IMR-90 (cell line): ENCODE measurements at regions not wholly inside any gene's neighbourhood (a gene's known extent, or its start where the extent isn't known, plus 50 kb on each side); places are given as distances from the start of the nearest gene placed in this dataset.

Source experiments
- ATAC-seq: fragments of 200-7000 bp; cut with Tn5 transposase; 2 replicates; pipeline ENCODE4 v1.9.1; 2020; ENCODE audit warnings: low read depth, mild to moderate bottlenecking, moderate library complexity
- BruUV-seq: library from RNA; stranded (reverse); fragments of 400-500 nt; replicated peaks from 2 replicates; lab custom pipeline; 2021; lab: Mats Ljungman, UMichigan
- CTCF ChIA-PET: fragments of 300-600 bp; formaldehyde crosslinking; extraction: SDS; loops from one replicate; lab custom pipeline; 2021; ENCODE audit warnings: antibody characterized with exemption; lab: Yijun Ruan, JAX
- POLR2A ChIA-PET: fragments of 300-600 bp; sonication (Branson Sonifier 250); formaldehyde crosslinking; loops from one replicate; lab custom pipeline; 2022; ENCODE audit warnings: antibody characterized with exemption; ENCODE audit not compliant: unreplicated experiment; lab: Charles Lee
- DNase-seq: peaks from one replicate; pipeline ENCODE4 v3.0.0; 2013
- H2AFZ ChIP-seq: replicated peaks from 2 replicates; pipeline ENCODE3; 2013; ENCODE audit warnings: low read length, mild to moderate bottlenecking; ENCODE audit not compliant: poor library complexity
- H2AK5ac ChIP-seq: 2 replicates; pipeline ENCODE4 v1.6.1; 2013; ENCODE audit warnings: low read depth, low read length, inconsistent platforms
- H2AK9ac ChIP-seq: replicated peaks from 2 replicates; pipeline ENCODE3; 2013; ENCODE audit warnings: mild to moderate bottlenecking, low read depth, low read length, moderate library complexity; ENCODE audit not compliant: poor library complexity
- H2BK120ac ChIP-seq: 2 replicates; pipeline ENCODE4 v1.6.1; 2013; ENCODE audit warnings: low read depth, low read length, inconsistent platforms
- H2BK15ac ChIP-seq: 3 replicates; pipeline ENCODE4 v1.6.1; 2013; ENCODE audit warnings: low read depth, low read length, inconsistent platforms
- H2BK20ac ChIP-seq: 2 replicates; pipeline ENCODE4 v1.6.1; 2013; ENCODE audit warnings: low read depth, mild to moderate bottlenecking, inconsistent platforms, low read length, moderate library complexity
- H2BK5ac ChIP-seq: 2 replicates; pipeline ENCODE4 v1.6.1; 2013; ENCODE audit warnings: mild to moderate bottlenecking, low read depth, low read length, inconsistent platforms; ENCODE audit not compliant: poor library complexity, severe bottlenecking
- H3K14ac ChIP-seq: replicated peaks from 2 replicates; pipeline ENCODE4 v1.6.1; 2013; ENCODE audit warnings: low read depth, low read length, inconsistent platforms
- H3K18ac ChIP-seq: 2 replicates; pipeline ENCODE4 v1.6.1; 2013; ENCODE audit warnings: low read depth, low read length, control low read depth
- H3K23ac ChIP-seq: 2 replicates; pipeline ENCODE4 v1.6.1; 2013; ENCODE audit warnings: low read depth, low read length, inconsistent platforms
- H3K27ac ChIP-seq: 2 replicates; pipeline ENCODE4 v1.5.1; 2013; ENCODE audit warnings: mild to moderate bottlenecking, control low read depth, low read length; ENCODE audit not compliant: insufficient read depth
- H3K27me3 ChIP-seq: 2 replicates; pipeline ENCODE4 v1.6.1; 2013; ENCODE audit warnings: low read length; ENCODE audit not compliant: control insufficient read depth, insufficient read depth
- H3K36me3 ChIP-seq: 2 replicates; pipeline ENCODE4 v1.6.1; 2013; ENCODE audit warnings: low read length, mixed read lengths; ENCODE audit not compliant: control insufficient read depth, insufficient read depth
- H3K4ac ChIP-seq: 2 replicates; pipeline ENCODE4 v1.6.1; 2013; ENCODE audit warnings: low read depth, low read length, inconsistent platforms
- H3K4me1 ChIP-seq: 2 replicates; pipeline ENCODE4 v1.6.1; 2013; ENCODE audit warnings: low read length, mixed read lengths; ENCODE audit not compliant: control insufficient read depth, insufficient read depth
- H3K4me2 ChIP-seq: 2 replicates; pipeline ENCODE4 v1.6.1; 2013; ENCODE audit warnings: low read depth, mild to moderate bottlenecking, control low read depth, low read length, moderate library complexity
- H3K4me3 ChIP-seq: 2 replicates; pipeline ENCODE4 v1.5.1; 2013; ENCODE audit warnings: low read depth, mild to moderate bottlenecking, control low read depth, low read length, moderate library complexity; ENCODE audit not compliant: insufficient read depth
- H3K56ac ChIP-seq: 2 replicates; pipeline ENCODE4 v1.6.1; 2013; ENCODE audit warnings: low read length, inconsistent platforms; ENCODE audit not compliant: insufficient read depth; ENCODE audit errors: extremely low read depth
- H3K79me1 ChIP-seq, 2 experiments: 2 replicates each; pipeline ENCODE4 v1.6.1; 2013; ENCODE audit warnings: low read length in 2 of 2, inconsistent platforms in 1 of 2, low read depth in 1 of 2
- H3K9ac ChIP-seq: 2 replicates; pipeline ENCODE4 v1.6.1; 2013; ENCODE audit warnings: low read depth, low read length, control low read depth
- H3K9me1 ChIP-seq: 2 replicates; pipeline ENCODE4 v1.6.1; 2013; ENCODE audit warnings: low read length, inconsistent platforms; ENCODE audit not compliant: insufficient read depth
- H3K9me3 ChIP-seq: 2 replicates; pipeline ENCODE4 v1.6.1; 2013; ENCODE audit warnings: low read length; ENCODE audit not compliant: control insufficient read depth, insufficient read depth
- H4K20me1 ChIP-seq: 2 replicates; pipeline ENCODE4 v1.6.1; 2013; ENCODE audit warnings: low read length, inconsistent platforms; ENCODE audit not compliant: insufficient read depth
- H4K5ac ChIP-seq: 2 replicates; pipeline ENCODE4 v1.6.1; 2013; ENCODE audit warnings: mild to moderate bottlenecking, low read depth, low read length, control low read depth
- H4K8ac ChIP-seq, 2 experiments: 2 replicates each; pipeline ENCODE4 v1.6.1; 2013; ENCODE audit warnings: low read depth in 2 of 2, low read length in 2 of 2, control low read depth in 1 of 2, inconsistent platforms in 1 of 2
- H4K91ac ChIP-seq: 2 replicates; pipeline ENCODE4 v1.6.1; 2013; ENCODE audit warnings: low read depth, low read length, inconsistent platforms; ENCODE audit not compliant: insufficient read depth
- CHD1 ChIP-seq: IDR thresholded peaks from 2 replicates; pipeline ENCODE4 v1.6.1; 2012; ENCODE audit warnings: low read depth, low read length, improper control_type of control experiment
- MAFK ChIP-seq: IDR thresholded peaks from 2 replicates; pipeline ENCODE4 v1.6.1; 2012; ENCODE audit warnings: low read depth, low read length, improper control_type of control experiment
- MXI1 ChIP-seq: IDR thresholded peaks from 2 replicates; pipeline ENCODE4 v1.6.1; 2012; ENCODE audit warnings: low read depth, mild to moderate bottlenecking, low read length, moderate library complexity, borderline replicate concordance
- NFE2L2 ChIP-seq: fragments of 150-350 bp; IDR thresholded peaks from 2 replicates; pipeline ENCODE4 v1.6.1; 2016; ENCODE audit warnings: low read depth, mild to moderate bottlenecking, low read length
- POLR2A ChIP-seq: IDR thresholded peaks from 2 replicates; pipeline ENCODE4 v1.6.1; 2012; ENCODE audit warnings: mild to moderate bottlenecking, low read depth, low read length
- RAD21 ChIP-seq: IDR thresholded peaks from 2 replicates; pipeline ENCODE4 v1.6.1; 2012; ENCODE audit warnings: low read length, improper control_type of control experiment
- RCOR1 ChIP-seq: IDR thresholded peaks from 2 replicates; pipeline ENCODE4 v1.6.1; 2012; ENCODE audit warnings: mild to moderate bottlenecking, low read length, improper control_type of control experiment; ENCODE audit not compliant: insufficient replicate concordance
- RFX5 ChIP-seq: IDR thresholded peaks from 2 replicates; pipeline ENCODE4 v1.8.0; 2012; ENCODE audit warnings: low read depth, mild to moderate bottlenecking, low read length, moderate library complexity
- SMC3 ChIP-seq: fragments of 150-350 bp; IDR thresholded peaks from 2 replicates; pipeline ENCODE4 v1.6.1; 2016; ENCODE audit warnings: low read depth, mild to moderate bottlenecking, antibody characterized with exemption, low read length, moderate library complexity
- WGBS, 2 experiments: methylation state at CpG; one replicate each; pipeline versions ENCODE4 v1.1.5 to v1.1.7; 2013; ENCODE audit warnings: missing lambda C conversion rate in 2 of 2; ENCODE audit not compliant: insufficient read length in 1 of 2; ENCODE audit errors: extremely low coverage in 2 of 2; 5-methylcytosine and 5-hydroxymethylcytosine counted together
- dilution Hi-C: fragments of 300-500 bp; cut with HindIII; formaldehyde crosslinking; loops from one replicate; pipeline ENCODE4 v1.14.3; 2018; ENCODE audit warnings: low sequenced_read_pairs; ENCODE audit not compliant: unreplicated experiment
- in situ Hi-C: fragments of 300-500 bp; cut with MboI; formaldehyde crosslinking; loops from 3 replicates; pipeline ENCODE4 v1.14.3; 2019; ENCODE audit warnings: low sequenced_read_pairs, inconsistent platforms, mixed read lengths
- intact Hi-C: fragments of 100-400 bp; cut with micrococcal nuclease; formaldehyde crosslinking; loops from 2 replicates; pipeline ENCODE4 v1.10.0; 2022
- TF ChIP-seq, protein P1 (sequence below): conservative IDR thresholded peaks from 2 replicates; pipeline ENCODE4 v1.5.1; 2012; ENCODE audit warnings: mild to moderate bottlenecking, low read depth, low read length, improper control_type of control experiment
- TF ChIP-seq, protein P2 (sequence below): fragments of 150-350 bp; IDR thresholded peaks from 2 replicates; pipeline ENCODE4 v1.6.1; 2016; ENCODE audit warnings: low read depth, mild to moderate bottlenecking, low read length, moderate library complexity, borderline replicate concordance

DNA sequence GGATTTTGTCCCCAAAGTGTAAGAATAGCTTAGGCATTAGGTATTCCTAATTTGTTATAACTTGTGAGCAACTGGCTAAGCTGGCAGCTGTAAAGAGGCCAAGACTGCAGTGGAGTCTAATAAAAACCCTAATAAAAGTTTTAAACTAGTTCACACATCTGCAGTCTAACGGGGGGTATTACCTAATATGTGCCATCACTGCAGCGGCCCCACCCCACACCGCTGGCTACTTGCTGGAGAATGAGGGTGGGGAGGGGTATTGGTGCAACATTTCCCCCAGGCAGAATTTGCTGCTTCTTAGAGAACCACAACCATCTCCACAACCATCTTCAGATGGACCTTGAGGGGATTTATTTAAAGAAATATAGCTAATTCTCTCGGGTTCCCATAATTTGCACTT lies 135.0 kb downstream of the ZC3H11B start:
- H2BK5ac ChIP-seq: no peak overlapping the region
- ATAC-seq (no peak), DNase-seq (no peak)
- no peak overlapping the region for H4K5ac ChIP-seq
- H2AFZ ChIP-seq: no peak overlapping the region
- H3K18ac ChIP-seq: no peak overlapping the region
- no peak overlapping the region for H3K14ac ChIP-seq
- no peak overlapping the region for H2AK5ac ChIP-seq
- H2BK15ac ChIP-seq: no peak overlapping the region
- no peak overlapping the region for H3K4ac ChIP-seq
- H3K36me3 ChIP-seq: no peaks in the 10 kb centered on the region
- no peak overlapping the region for H3K4me3 ChIP-seq
- H3K56ac ChIP-seq: no peak overlapping the region
- H3K79me1 ChIP-seq: no peaks in the 10 kb centered on the region
- no peak overlapping the region for H2BK120ac ChIP-seq
- WGBS, 2 experiments: no CpG with 5 or more reads among the region's 4 CpGs
- no peaks in the 10 kb centered on the region for H3K9me1 ChIP-seq
- TF ChIP-seq MAFK: no peak
- TF ChIP-seq, protein P1, sequence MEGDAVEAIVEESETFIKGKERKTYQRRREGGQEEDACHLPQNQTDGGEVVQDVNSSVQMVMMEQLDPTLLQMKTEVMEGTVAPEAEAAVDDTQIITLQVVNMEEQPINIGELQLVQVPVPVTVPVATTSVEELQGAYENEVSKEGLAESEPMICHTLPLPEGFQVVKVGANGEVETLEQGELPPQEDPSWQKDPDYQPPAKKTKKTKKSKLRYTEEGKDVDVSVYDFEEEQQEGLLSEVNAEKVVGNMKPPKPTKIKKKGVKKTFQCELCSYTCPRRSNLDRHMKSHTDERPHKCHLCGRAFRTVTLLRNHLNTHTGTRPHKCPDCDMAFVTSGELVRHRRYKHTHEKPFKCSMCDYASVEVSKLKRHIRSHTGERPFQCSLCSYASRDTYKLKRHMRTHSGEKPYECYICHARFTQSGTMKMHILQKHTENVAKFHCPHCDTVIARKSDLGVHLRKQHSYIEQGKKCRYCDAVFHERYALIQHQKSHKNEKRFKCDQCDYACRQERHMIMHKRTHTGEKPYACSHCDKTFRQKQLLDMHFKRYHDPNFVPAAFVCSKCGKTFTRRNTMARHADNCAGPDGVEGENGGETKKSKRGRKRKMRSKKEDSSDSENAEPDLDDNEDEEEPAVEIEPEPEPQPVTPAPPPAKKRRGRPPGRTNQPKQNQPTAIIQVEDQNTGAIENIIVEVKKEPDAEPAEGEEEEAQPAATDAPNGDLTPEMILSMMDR: no peak
- no peak for TF ChIP-seq CHD1
- TF ChIP-seq MXI1: no peak
- no peak for TF ChIP-seq NFE2L2
- TF ChIP-seq, protein P2, sequence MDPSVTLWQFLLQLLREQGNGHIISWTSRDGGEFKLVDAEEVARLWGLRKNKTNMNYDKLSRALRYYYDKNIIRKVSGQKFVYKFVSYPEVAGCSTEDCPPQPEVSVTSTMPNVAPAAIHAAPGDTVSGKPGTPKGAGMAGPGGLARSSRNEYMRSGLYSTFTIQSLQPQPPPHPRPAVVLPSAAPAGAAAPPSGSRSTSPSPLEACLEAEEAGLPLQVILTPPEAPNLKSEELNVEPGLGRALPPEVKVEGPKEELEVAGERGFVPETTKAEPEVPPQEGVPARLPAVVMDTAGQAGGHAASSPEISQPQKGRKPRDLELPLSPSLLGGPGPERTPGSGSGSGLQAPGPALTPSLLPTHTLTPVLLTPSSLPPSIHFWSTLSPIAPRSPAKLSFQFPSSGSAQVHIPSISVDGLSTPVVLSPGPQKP: no peak
- TF ChIP-seq RAD21: no peak
- no peak for TF ChIP-seq RCOR1
- no peak for TF ChIP-seq RFX5
- TF ChIP-seq SMC3: no peak
- no peak for TF ChIP-seq POLR2A
- BruUV-seq: no TSS peak
- ChIA-PET POLR2A (no interaction called here), CTCF (interaction anchor here (0.6 kb wide), 1 partner anchor 64 kb away, joined by 3 read pairs; no protein-coding TSS in a partner anchor)
- H3K27ac ChIP-seq: no peak overlapping the region
- H4K91ac ChIP-seq: no peak overlapping the region
- no peaks in the 10 kb centered on the region for H3K9me3 ChIP-seq
- H3K4me2 ChIP-seq: no peak overlapping the region
- H3K4me1 ChIP-seq: no peaks in the 10 kb centered on the region
- no peak overlapping the region for H3K23ac ChIP-seq
- H2BK20ac ChIP-seq: no peak overlapping the region
- dilution Hi-C loops (no loop called here), intact Hi-C loops (no loop called here), in situ Hi-C loops (no loop called here)
- H3K9ac ChIP-seq: no peak overlapping the region
- H2AK9ac ChIP-seq: no peak overlapping the region
- no peaks in the 10 kb centered on the region for H4K20me1 ChIP-seq
- no peaks in the 10 kb centered on the region for H3K27me3 ChIP-seq
- H4K8ac ChIP-seq: no peak overlapping the region
